GM18873 (cell line): ENCODE measurements at regions not wholly inside any gene's neighbourhood (a gene's known extent, or its start where the extent isn't known, plus 50 kb on each side); places are given as distances from the start of the nearest gene placed in this dataset.
"Not testable (repeated sequence)": the region's sequence is repeated elsewhere in the genome, so short reads cannot be mapped to it uniquely, and the experiment has no call there.

ENCODE experiments used
- ATAC-seq: cut with Tn5 transposase; IDR thresholded peaks from one replicate; pipeline ENCODE4 v1.9.1; 2021; ENCODE audit warnings: mild to moderate bottlenecking, moderate library complexity, moderate number of reproducible peaks; ENCODE audit not compliant: unreplicated experiment, low FRiP score

- ATAC-seq: no peak
Observed at GRCh38 chr3:145550522-145550921, 610.5 kb downstream of the PLOD2 start.

- ATAC-seq: no peak
Observed at GRCh38 chr3:145557405-145557804, 603.6 kb downstream of the PLOD2 start.

GRCh38 chr3:145578471-145578870, 582.5 kb downstream of the PLOD2 start:
- ATAC-seq: no peak

- ATAC-seq: no peak
Observed at GRCh38 chr3:145581694-145582093, 579.3 kb downstream of the PLOD2 start.

GRCh38 chr3:145604851-145605250, 556.1 kb downstream of the PLOD2 start:
- ATAC-seq: no peak

- ATAC-seq: no peak
Observed at GRCh38 chr3:145620002-145620401, 541.0 kb downstream of the PLOD2 start.

- no peak for ATAC-seq
Observed at GRCh38 chr3:145620486-145620885, 540.5 kb downstream of the PLOD2 start.

GRCh38 chr3:145623349-145623748, 537.6 kb downstream of the PLOD2 start:
- ATAC-seq: no peak

GRCh38 chr3:145628211-145628610, 532.8 kb downstream of the PLOD2 start:
- ATAC-seq: no peak

- no peak for ATAC-seq
Observed at GRCh38 chr3:145637105-145637504, 523.9 kb downstream of the PLOD2 start.

GRCh38 chr3:145639003-145639606, 521.9 kb downstream of the PLOD2 start:
- no peak for ATAC-seq

GRCh38 chr3:145639875-145640274, 521.1 kb downstream of the PLOD2 start:
- ATAC-seq: no peak

GRCh38 chr3:145648396-145648795, 512.6 kb downstream of the PLOD2 start:
- no peak for ATAC-seq

- no peak for ATAC-seq
Observed at GRCh38 chr3:145649368-145649887, 511.6 kb downstream of the PLOD2 start.

- ATAC-seq: no peak
Observed at GRCh38 chr3:145650170-145650569, 510.8 kb downstream of the PLOD2 start.

- no peak for ATAC-seq
Observed at GRCh38 chr3:145671121-145671520, 489.9 kb downstream of the PLOD2 start.

GRCh38 chr3:145673838-145674237, 487.1 kb downstream of the PLOD2 start:
- no peak for ATAC-seq

- no peak for ATAC-seq
Observed at GRCh38 chr3:145678401-145678800, 482.6 kb downstream of the PLOD2 start.

- ATAC-seq: no peak
Observed at GRCh38 chr3:145681181-145681580, 479.8 kb downstream of the PLOD2 start.

GRCh38 chr3:145687978-145688377, 473.0 kb downstream of the PLOD2 start:
- not testable (repeated sequence) for ATAC-seq

GRCh38 chr3:145692751-145693150, 468.2 kb downstream of the PLOD2 start:
- ATAC-seq: no peak

- no peak for ATAC-seq
Observed at GRCh38 chr3:145696011-145696410, 465.0 kb downstream of the PLOD2 start.

GRCh38 chr3:145698250-145698649, 462.7 kb downstream of the PLOD2 start:
- no peak for ATAC-seq
